HG03469 (cell line): ENCODE measurements at regions not wholly inside any gene's neighbourhood (a gene's known extent, or its start where the extent isn't known, plus 50 kb on each side); places are given as distances from the start of the nearest gene placed in this dataset.

Source experiments
- ATAC-seq: cut with Tn5 transposase; IDR thresholded peaks from one replicate; pipeline ENCODE4 v1.9.1; 2021; ENCODE audit warnings: mild to moderate bottlenecking, moderate library complexity, moderate number of reproducible peaks; ENCODE audit not compliant: unreplicated experiment

DNA sequence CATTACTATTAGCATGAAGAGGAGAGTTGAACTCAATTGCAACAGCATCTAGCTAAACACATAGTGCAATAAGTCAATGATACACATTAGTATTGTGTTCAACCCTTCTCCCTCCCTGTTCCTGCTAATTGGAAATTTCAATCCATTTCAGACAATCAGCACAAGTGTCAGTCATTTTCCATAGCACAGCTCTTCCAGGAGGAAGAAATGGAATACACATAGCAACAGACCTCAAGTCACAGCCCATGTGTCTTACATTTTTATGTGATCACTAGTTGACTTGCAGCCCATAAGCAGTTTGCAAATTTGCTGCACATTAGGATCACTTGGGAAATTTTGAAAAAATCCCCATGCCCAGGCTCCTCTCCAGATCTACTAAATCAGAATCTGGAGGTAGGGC is 636.9 kb downstream of the TLE4 start:
- ATAC-seq = no peak

DNA sequence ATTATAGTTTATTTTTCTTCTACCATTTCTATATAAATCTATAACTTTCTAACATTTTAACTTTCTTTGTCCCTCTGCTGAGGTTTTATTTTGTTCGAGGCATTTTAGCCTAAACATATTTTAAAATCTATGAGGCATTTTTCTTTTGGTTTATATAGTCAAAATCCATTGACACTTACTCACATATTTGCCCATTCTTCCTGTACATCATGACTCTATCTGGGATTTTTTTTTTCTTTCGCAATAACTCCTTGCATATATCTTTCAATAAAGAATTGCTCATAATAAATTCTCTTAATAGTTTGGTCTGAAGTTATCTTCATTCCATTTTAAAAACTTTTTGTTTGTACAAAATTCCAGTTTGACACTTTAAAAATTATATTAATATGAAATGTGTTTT is 632.3 kb downstream of the TLE4 start:
- ATAC-seq = no peak

DNA sequence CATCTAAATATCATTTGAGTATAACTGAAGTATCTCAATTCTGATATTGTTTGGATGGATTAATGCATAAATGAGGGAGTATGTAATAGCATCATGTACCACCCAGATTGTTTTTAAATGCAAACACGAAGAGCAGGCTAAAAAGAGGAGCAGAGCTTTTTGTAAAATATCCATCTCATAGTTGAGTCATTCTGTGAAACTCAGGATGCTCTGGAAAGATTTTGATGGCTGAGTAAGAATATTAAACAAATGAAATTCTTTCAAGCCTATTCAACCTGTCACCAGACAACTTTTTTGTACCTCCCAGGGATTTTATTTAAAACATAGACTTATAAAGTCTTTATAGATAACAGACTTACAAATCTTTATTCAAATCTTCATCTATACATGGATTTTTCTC is 625.9 kb downstream of the TLE4 start:
- ATAC-seq = no peak

DNA sequence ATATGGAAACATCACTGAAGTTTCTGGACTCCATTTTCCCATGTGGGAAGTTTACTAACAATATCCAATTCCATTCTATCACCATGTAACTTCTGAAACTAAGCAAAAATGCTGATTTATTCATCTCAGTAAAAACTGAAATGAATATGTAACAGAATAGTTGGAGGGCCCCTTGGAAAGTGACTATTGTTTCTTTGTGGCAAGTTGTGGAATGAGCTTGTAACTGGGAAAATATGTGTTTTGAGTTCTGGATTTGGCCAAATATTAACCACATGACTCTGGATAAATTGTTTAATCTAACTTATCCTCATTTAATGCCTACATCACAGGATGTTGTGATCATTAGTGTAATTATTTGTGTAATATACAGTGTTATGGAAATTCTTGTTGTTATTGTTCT is 619.3 kb downstream of the TLE4 start:
- ATAC-seq = no peak

GRCh38 chr9:80188579-80188978 is 616.8 kb downstream of the TLE4 start:
- ATAC-seq = no peak

GRCh38 chr9:80185112-80185738 is 613.5 kb downstream of the TLE4 start:
- no peak for ATAC-seq

GRCh38 chr9:80177949-80178480 is 606.2 kb downstream of the TLE4 start:
- ATAC-seq = no peak

DNA sequence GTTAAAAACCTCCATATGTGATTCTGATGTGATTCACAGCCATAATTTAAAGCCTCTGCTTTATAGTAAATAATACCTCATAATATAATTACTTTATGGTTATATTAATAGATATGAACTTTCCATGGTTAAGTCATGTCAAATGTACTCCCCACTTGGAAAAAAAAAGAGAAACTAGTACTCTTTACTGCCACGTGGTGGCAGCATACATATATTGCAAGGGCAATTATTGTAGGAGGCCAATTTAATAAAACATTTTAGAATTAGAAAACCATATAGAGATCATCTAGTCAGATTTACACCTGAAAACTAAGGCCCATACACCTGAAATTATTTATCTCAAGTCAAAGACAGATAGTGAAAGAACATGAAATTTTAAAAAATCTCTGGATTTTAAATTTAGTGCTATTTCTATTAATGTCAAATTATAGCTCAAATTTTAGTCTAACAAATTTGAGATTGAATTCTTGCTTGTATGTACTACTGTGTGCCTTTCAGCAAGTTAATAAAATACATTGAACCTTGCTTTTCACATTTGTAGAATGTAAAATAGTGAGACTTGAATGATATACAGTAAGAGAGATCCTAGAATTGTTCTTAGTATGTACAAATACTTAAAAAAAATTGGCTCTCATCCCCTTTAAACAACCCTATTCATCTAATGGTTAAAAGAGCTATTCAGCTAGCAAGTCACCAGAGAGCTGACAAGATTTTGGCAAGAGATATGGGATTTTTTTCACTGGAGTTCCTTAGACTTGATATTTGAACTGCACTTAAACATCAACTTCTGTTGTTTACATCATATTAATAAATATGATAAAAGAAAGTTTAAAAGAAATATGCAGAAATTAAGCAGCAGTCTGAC is 603.8 kb downstream of the TLE4 start:
- no peak for ATAC-seq

DNA sequence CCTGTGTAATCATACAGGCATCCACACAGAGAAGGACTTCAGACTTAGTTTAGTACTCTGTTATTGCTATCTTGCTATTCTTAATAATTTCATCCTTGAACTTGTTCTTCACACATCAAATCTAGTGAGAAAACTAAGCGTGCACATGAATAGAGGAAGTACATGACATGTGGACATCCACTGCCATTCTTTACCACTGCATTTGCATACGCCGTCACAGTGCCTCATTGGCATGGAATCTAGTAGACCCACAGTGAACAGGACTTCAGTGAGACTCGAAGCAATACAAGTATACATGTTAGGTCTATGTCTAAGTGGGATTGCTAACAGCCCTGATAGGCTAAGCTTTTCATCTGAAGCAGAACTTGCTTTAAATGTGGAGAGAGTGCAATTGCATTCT is 592.1 kb downstream of the TLE4 start:
- ATAC-seq = peak; percentile 89

GRCh38 chr9:80158554-80159170 is 586.9 kb downstream of the TLE4 start:
- no peak for ATAC-seq

DNA sequence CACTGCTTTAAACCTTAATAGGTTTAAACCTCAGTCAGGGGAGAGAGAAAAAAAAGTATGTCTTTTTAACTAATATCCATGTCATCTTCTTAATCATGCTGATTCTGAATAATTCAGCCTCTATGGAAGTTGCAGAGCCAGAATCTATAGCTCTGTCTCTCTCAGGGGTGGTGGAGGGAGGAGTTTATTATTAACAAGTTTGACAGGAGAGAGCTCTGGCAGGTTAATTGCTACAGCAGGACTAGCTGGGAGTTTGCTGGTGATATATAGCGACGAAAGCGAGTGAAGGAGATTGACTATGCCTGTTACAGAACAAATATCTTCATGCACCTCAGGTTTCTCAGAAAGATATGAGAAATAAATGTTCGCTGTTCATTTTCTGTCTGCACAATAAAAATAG is 586.4 kb downstream of the TLE4 start:
- ATAC-seq = no peak

DNA sequence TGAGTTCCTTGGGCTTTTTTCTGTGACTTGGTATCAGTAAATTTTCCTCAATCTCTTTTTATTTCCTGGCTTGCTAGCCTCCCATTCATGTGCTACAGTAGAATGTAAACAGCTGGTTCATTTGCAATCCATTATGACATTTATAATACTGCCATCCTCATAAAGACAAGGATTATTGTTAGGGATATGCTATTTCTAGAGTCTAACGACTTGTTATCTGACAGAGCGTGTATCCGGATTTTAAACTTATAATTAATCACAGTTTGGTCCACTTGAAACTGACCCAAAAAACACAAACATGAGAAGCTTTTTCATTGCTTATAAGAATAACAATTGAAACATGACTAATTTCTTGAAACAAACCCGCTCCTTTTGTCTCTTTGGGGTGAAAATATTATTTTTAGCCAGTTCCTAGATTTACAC is 585.8 kb downstream of the TLE4 start:
- ATAC-seq = no peak

- peak; percentile 75 for ATAC-seq
Observed at GRCh38 chr9:80156756-80157472, 585.1 kb downstream of the TLE4 start.

GRCh38 chr9:80156262-80156661 is 584.5 kb downstream of the TLE4 start:
- ATAC-seq = no peak

GRCh38 chr9:80147866-80148265 is 576.1 kb downstream of the TLE4 start:
- ATAC-seq = no peak

- ATAC-seq = no peak
Observed at GRCh38 chr9:80146466-80146865, 574.7 kb downstream of the TLE4 start.

- ATAC-seq = no peak
Observed at GRCh38 chr9:80144856-80145255, 573.1 kb downstream of the TLE4 start.

- no peak for ATAC-seq
Observed at GRCh38 chr9:80144406-80144805, 572.6 kb downstream of the TLE4 start.

GRCh38 chr9:80143899-80144298 is 572.1 kb downstream of the TLE4 start:
- ATAC-seq = peak; percentile 42

DNA sequence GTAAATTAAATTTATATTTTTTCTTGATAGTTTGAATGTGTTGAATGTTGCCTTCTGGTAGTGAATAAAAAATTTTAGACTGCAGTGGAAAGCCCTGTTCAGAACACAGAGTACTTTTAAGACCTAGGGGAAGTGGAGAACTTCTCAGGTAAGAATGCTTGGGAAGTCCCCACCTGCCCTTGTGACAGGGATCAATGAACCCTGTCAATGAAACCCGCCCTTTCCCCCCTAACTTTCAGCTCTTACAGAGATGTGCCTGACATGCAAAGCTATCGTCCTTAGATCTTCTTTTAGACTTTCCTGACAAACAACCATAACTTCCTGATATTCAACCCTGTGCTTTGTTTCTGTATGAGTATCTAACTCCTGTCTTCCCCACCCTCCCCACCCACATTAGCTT is 562.7 kb downstream of the TLE4 start:
- ATAC-seq = peak; percentile 96

DNA sequence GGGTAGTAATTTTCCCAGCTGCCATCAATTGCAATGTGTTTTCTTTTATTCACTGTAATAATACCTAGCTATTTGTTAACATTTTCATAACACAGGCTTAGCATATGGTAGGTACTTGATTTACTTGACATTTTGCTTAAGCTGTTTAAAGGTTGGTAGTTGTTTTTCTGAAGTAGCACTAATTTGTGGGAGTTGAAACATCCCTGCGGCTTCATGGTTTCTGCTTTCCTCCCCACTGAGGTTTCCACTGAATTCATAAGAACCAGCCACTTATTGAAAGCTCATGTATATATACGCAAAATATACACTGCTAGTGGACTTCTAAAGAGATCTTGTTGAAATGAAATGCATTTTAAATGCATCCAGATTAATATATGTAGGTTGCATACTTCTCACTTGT is 559.9 kb downstream of the TLE4 start:
- ATAC-seq = no peak
